ENCODE measurements at regions not wholly inside any gene's neighbourhood (a gene's known extent, or its start where the extent isn't known, plus 50 kb on each side); places are given as distances from the start of the nearest gene placed in this dataset.

DNA sequence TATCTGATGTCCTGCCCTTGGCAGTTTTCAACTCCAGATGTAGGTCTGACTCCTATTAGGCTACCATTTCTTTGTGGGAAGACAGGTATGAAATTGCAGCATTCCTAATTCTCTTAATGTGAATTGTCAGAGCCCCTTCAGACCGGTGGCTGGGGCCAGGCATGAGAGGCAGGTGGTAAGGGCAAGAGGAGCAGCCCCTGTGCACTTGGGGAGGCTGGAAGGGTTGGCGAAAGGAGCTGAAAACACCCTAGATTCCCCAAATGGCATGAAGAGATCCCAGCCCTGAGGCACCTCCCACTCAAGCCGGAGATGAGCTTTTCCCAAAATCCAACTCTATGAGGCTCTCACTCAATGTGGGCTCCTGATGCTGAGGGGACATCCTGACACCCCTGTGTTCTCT is 453.2 kb downstream of the NR2F2 start:
- Histone ChIP-seq H3K4me3 (no peak overlapping the region), H3K36me3 (no peaks in the 10 kb centered on the region), H3K4me1 (ENCODE audit: insufficient read depth) (no peaks in the 10 kb centered on the region), H3K9me3 (no peaks in the 10 kb centered on the region), H3K27me3 (no peaks in the 10 kb centered on the region), H3K27ac (no peak overlapping the region)
- WGBS, 3 donors, result 85 to 88% (median 85%) methylated on average over 3 of the region's 3 CpGs
- no peak for DNase-seq
- intact Hi-C loops (cut with DNase I), result no loop called here
- TF ChIP-seq EP300 (IDR thresholded peaks at IDR 0.05) (no peak), POLR2A (IDR thresholded peaks at IDR 0.05) (no peak)
- TF ChIP-seq, protein P1, sequence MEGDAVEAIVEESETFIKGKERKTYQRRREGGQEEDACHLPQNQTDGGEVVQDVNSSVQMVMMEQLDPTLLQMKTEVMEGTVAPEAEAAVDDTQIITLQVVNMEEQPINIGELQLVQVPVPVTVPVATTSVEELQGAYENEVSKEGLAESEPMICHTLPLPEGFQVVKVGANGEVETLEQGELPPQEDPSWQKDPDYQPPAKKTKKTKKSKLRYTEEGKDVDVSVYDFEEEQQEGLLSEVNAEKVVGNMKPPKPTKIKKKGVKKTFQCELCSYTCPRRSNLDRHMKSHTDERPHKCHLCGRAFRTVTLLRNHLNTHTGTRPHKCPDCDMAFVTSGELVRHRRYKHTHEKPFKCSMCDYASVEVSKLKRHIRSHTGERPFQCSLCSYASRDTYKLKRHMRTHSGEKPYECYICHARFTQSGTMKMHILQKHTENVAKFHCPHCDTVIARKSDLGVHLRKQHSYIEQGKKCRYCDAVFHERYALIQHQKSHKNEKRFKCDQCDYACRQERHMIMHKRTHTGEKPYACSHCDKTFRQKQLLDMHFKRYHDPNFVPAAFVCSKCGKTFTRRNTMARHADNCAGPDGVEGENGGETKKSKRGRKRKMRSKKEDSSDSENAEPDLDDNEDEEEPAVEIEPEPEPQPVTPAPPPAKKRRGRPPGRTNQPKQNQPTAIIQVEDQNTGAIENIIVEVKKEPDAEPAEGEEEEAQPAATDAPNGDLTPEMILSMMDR (IDR thresholded peaks at IDR 0.05), result no peak

DNA sequence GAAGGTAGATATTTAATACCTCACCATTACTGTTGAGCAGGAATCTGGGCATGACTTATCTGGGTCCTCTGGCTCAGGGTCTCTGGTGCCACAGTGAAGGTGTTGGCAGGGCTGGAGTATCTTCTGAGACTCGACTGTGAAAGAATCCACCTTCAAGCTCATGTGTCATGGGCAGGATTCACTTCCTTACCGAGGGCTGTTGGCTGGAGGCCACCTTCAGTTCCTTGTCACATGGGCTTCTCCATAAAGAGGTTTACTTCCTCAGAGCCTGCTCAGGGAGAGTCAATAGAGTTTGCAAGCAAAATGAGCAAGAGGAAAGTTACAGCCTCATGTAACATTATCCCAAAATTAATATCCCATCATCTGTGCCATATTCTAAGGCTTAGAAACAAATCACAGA is 459.5 kb downstream of the NR2F2 start:
- H3K4me3 ChIP-seq, result no peak overlapping the region
- H3K27me3 ChIP-seq, result no peaks in the 10 kb centered on the region
- no peaks in the 10 kb centered on the region for H3K9me3 ChIP-seq
- no peaks in the 10 kb centered on the region for H3K4me1 ChIP-seq (ENCODE audit: insufficient read depth)
- TF ChIP-seq POLR2A (IDR thresholded peaks at IDR 0.05) (no peak), EP300 (IDR thresholded peaks at IDR 0.05) (no peak)
- TF ChIP-seq, protein P1 (IDR thresholded peaks at IDR 0.05), result no peak
- intact Hi-C loops (cut with DNase I), result no loop called here
- no peak for DNase-seq
- WGBS, 3 donors, result 44 to 79% (median 51%) methylated on average over 2 of the region's 2 CpGs
- no peaks in the 10 kb centered on the region for H3K36me3 ChIP-seq
- H3K27ac ChIP-seq, result no peak overlapping the region

DNA sequence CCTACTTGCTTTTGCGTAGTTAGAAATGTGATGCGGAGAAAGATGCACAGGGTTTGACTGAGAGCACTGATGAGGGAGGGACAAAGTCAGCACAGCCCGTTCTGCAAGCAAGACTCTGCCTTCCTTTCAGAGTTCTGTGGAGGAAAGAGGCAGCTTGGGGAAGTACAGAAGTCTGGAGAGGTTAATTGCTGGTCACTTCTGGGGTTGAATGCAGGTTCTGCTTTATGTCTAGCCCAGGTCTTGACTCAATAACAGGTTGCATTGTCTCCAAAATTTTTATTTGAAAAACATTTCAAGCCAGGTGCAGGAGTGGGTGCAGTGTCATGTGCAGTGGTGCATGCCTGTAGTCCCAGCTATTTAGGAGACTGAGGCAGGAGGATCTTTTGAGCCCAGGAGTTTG is 461.7 kb downstream of the NR2F2 start:
- Histone ChIP-seq H3K4me1 (ENCODE audit: insufficient read depth) (no peaks in the 10 kb centered on the region), H3K27ac (no peak overlapping the region), H3K4me3 (no peak overlapping the region), H3K27me3 (no peaks in the 10 kb centered on the region), H3K36me3 (no peaks in the 10 kb centered on the region), H3K9me3 (no peaks in the 10 kb centered on the region)
- TF ChIP-seq POLR2A (IDR thresholded peaks at IDR 0.05), result no peak
- TF ChIP-seq, protein P1 (IDR thresholded peaks at IDR 0.05), result no peak
- no peak for TF ChIP-seq EP300 (IDR thresholded peaks at IDR 0.05)
- intact Hi-C loops (cut with DNase I), result no loop called here
- no peak for DNase-seq
- WGBS, 3 donors, result 51 to 78% (median 77%) methylated on average over 3 of the region's 3 CpGs

DNA sequence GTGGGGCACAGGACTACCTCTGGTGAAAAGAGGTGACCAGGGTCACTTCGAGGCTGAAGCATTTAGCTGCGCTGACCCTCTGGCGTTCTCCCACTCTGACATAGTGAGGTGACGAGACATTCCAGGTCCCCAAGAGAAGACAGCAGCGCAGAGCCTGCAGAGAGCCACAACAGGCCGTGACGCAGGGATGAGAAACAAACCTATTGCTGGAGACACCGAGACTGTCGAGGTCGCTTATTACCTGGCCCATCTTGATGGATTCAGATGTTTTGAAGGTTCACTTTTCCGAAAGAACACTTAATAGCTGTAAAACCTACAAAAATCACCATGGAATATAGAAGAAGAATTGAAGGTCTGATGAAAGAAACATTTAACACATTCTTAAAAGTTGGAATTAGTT is 466.3 kb downstream of the NR2F2 start:
- 89 to 96% (median 91%) methylated on average over 11 of the region's 11 CpGs for WGBS, 3 donors
- no peak overlapping the region for H3K27ac ChIP-seq
- H3K36me3 ChIP-seq, result no peaks in the 10 kb centered on the region
- no peak for DNase-seq
- no peaks in the 10 kb centered on the region for H3K27me3 ChIP-seq
- no peak overlapping the region for H3K4me3 ChIP-seq
- no peaks in the 10 kb centered on the region for H3K9me3 ChIP-seq
- TF ChIP-seq POLR2A (IDR thresholded peaks at IDR 0.05) (no peak), EP300 (IDR thresholded peaks at IDR 0.05) (no peak)
- TF ChIP-seq, protein P1 (IDR thresholded peaks at IDR 0.05), result no peak
- intact Hi-C loops (cut with DNase I), result no loop called here
- H3K4me1 ChIP-seq (ENCODE audit: insufficient read depth), result no peaks in the 10 kb centered on the region

Data from ovary (tissue), 7 donors.